ENCODE measurements at regions not wholly inside any gene's neighbourhood (a gene's known extent, or its start where the extent isn't known, plus 50 kb on each side); places are given as distances from the start of the nearest gene placed in this dataset.
"Not testable (repeated sequence)": the region's sequence is repeated elsewhere in the genome, so short reads cannot be mapped to it uniquely, and the experiment has no call there.

- DNase-seq (ENCODE audit: low read depth): no peak
Observed at GRCh38 chr18:3328532-3328931, 66.6 kb downstream of the MYL12B start.

GRCh38 chr18:3329471-3329870, 67.5 kb downstream of the MYL12B start:
- no peak for DNase-seq (ENCODE audit: low read depth)

GRCh38 chr18:3329872-3330271, 67.9 kb downstream of the MYL12B start:
- DNase-seq (ENCODE audit: low read depth): no peak

- no peak for DNase-seq (ENCODE audit: low read depth)
Observed at GRCh38 chr18:3330622-3331021, 68.7 kb downstream of the MYL12B start.

GRCh38 chr18:3332376-3332775, 70.4 kb downstream of the MYL12B start:
- DNase-seq (ENCODE audit: low read depth): peak; percentile 65

GRCh38 chr18:3333056-3333720, 71.3 kb downstream of the MYL12B start:
- no peak for DNase-seq (ENCODE audit: low read depth)

- DNase-seq (ENCODE audit: low read depth): no peak
Observed at GRCh38 chr18:3333721-3334386, 71.9 kb downstream of the MYL12B start.

- DNase-seq (ENCODE audit: low read depth): no peak
Observed at GRCh38 chr18:3340015-3340681, 78.2 kb downstream of the MYL12B start.

GRCh38 chr18:3340682-3341097, 78.8 kb downstream of the MYL12B start:
- DNase-seq (ENCODE audit: low read depth): no peak

- DNase-seq (ENCODE audit: low read depth): no peak
Observed at GRCh38 chr18:3342628-3343027, 80.7 kb downstream of the MYL12B start.

GRCh38 chr18:3345452-3345851, 83.5 kb downstream of the MYL12B start:
- DNase-seq (ENCODE audit: low read depth): no peak

- DNase-seq (ENCODE audit: low read depth): no peak
Observed at GRCh38 chr18:3345885-3346284, 84.0 kb downstream of the MYL12B start.

- no peak for DNase-seq (ENCODE audit: low read depth)
Observed at GRCh38 chr18:3346487-3346886, 84.6 kb downstream of the MYL12B start.

- DNase-seq (ENCODE audit: low read depth): no peak
Observed at GRCh38 chr18:3347286-3347803, 85.4 kb downstream of the MYL12B start.

GRCh38 chr18:3348176-3348575, 86.2 kb downstream of the MYL12B start:
- no peak for DNase-seq (ENCODE audit: low read depth)

GRCh38 chr18:3349046-3349841, 87.3 kb downstream of the MYL12B start:
- not testable (repeated sequence) for DNase-seq (ENCODE audit: low read depth)

- no peak for DNase-seq (ENCODE audit: low read depth)
Observed at GRCh38 chr18:3350021-3350420, 88.1 kb downstream of the MYL12B start.

GRCh38 chr18:3350566-3351527, 88.9 kb downstream of the MYL12B start:
- peak; percentile 70 for DNase-seq (ENCODE audit: low read depth)

- DNase-seq (ENCODE audit: low read depth): no peak
Observed at GRCh38 chr18:3354506-3354905, 92.6 kb downstream of the MYL12B start.

- no peak for DNase-seq (ENCODE audit: low read depth)
Observed at GRCh38 chr18:3356614-3357013, 93.4 kb upstream of the TGIF1 start.
